ENCODE measurements at regions not wholly inside any gene's neighbourhood (a gene's known extent, or its start where the extent isn't known, plus 50 kb on each side); places are given as distances from the start of the nearest gene placed in this dataset.

DNA sequence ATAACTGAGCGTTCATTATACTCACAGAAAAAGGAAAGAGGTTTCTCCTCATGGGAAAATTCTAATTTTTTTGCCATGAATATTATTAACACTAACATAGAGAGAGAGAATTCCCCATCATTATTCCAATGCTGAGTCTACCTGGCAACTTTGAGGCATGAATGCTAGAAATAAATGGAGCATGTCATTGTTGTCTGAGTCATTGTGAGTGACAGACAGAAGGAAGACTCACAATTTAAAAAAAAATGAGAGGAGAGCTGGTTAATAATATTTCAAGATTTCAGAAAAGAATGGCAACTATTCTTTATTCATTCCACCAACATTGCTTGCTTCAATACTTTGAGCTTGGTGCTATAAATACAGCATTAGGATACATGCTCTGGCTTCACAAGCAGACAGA lies 170.4 kb upstream of the HS3ST1 start:
- TF ChIP-seq ZNF37A (tag by site-specific recombination; IDR thresholded peaks at IDR 0.05): no peak
- no peak for TF ChIP-seq REST (tag by site-specific recombination; IDR thresholded peaks at IDR 0.05)
- no peak for TF ChIP-seq ZNF473 (tag by site-specific recombination; IDR thresholded peaks at IDR 0.05)
- TF ChIP-seq ZNF677 (tag by site-specific recombination; IDR thresholded peaks at IDR 0.05): no peak
- TF ChIP-seq KLF17 (tag by site-specific recombination; IDR thresholded peaks at IDR 0.05): no peak
- TF ChIP-seq ZNF837 (tag by site-specific recombination; IDR thresholded peaks at IDR 0.05): no peak
- no peak for TF ChIP-seq ZNF146 (tag by site-specific recombination; IDR thresholded peaks at IDR 0.05)
- TF ChIP-seq ZFP37 (tag by site-specific recombination; IDR thresholded peaks at IDR 0.05): no peak
- no peak for TF ChIP-seq SALL2 (tag by site-specific recombination; IDR thresholded peaks at IDR 0.05; ENCODE audit: borderline replicate concordance)
- TF ChIP-seq ZNF660 (tag by site-specific recombination; IDR thresholded peaks at IDR 0.05): no peak
- no peak for TF ChIP-seq OSR2 (tag by site-specific recombination; IDR thresholded peaks at IDR 0.05)
- TF ChIP-seq BCL11B (tag by site-specific recombination; IDR thresholded peaks at IDR 0.05; ENCODE audit: low read depth): no peak
- POLR2A ChIA-PET: no interaction called here
- CTCF ChIA-PET: interaction anchor here (0.5 kb wide), 1 partner anchor 80 kb away, joined by 3 read pairs; no protein-coding TSS in a partner anchor
- no peak overlapping the region for H3K27ac ChIP-seq (ENCODE audit: extremely low read depth, low read depth, low read length)
- no peaks in the 10 kb centered on the region for H3K9me3 ChIP-seq (ENCODE audit: control insufficient read depth, insufficient read depth, low read depth, low read length)
- H3K4me1 ChIP-seq (ENCODE audit: control insufficient read depth, insufficient read depth, low read length): no peaks in the 10 kb centered on the region
- H3K4me3 ChIP-seq (ENCODE audit: low read depth, low read length): no peak overlapping the region
- H3K36me3 ChIP-seq (ENCODE audit: control insufficient read depth in 2 of 2, insufficient read depth in 1 of 2, low read length in 2 of 2): no peaks in the 10 kb centered on the region

- ChIA-PET CTCF (no interaction called here), POLR2A (no interaction called here)
- no peak for TF ChIP-seq ZNF521 (tag by site-specific recombination; IDR thresholded peaks at IDR 0.05)
- TF ChIP-seq ZNF24 (tag by site-specific recombination; IDR thresholded peaks at IDR 0.05): no peak
- TF ChIP-seq MEIS1 (CRISPR knock-in tag; IDR thresholded peaks at IDR 0.05; ENCODE audit: borderline replicate concordance): no peak
- TF ChIP-seq ZNF138 (tag by site-specific recombination; IDR thresholded peaks at IDR 0.05; ENCODE audit: borderline replicate concordance): no peak
- TF ChIP-seq ZSCAN30 (tag by site-specific recombination; IDR thresholded peaks at IDR 0.05): no peak
- TF ChIP-seq, protein P1, sequence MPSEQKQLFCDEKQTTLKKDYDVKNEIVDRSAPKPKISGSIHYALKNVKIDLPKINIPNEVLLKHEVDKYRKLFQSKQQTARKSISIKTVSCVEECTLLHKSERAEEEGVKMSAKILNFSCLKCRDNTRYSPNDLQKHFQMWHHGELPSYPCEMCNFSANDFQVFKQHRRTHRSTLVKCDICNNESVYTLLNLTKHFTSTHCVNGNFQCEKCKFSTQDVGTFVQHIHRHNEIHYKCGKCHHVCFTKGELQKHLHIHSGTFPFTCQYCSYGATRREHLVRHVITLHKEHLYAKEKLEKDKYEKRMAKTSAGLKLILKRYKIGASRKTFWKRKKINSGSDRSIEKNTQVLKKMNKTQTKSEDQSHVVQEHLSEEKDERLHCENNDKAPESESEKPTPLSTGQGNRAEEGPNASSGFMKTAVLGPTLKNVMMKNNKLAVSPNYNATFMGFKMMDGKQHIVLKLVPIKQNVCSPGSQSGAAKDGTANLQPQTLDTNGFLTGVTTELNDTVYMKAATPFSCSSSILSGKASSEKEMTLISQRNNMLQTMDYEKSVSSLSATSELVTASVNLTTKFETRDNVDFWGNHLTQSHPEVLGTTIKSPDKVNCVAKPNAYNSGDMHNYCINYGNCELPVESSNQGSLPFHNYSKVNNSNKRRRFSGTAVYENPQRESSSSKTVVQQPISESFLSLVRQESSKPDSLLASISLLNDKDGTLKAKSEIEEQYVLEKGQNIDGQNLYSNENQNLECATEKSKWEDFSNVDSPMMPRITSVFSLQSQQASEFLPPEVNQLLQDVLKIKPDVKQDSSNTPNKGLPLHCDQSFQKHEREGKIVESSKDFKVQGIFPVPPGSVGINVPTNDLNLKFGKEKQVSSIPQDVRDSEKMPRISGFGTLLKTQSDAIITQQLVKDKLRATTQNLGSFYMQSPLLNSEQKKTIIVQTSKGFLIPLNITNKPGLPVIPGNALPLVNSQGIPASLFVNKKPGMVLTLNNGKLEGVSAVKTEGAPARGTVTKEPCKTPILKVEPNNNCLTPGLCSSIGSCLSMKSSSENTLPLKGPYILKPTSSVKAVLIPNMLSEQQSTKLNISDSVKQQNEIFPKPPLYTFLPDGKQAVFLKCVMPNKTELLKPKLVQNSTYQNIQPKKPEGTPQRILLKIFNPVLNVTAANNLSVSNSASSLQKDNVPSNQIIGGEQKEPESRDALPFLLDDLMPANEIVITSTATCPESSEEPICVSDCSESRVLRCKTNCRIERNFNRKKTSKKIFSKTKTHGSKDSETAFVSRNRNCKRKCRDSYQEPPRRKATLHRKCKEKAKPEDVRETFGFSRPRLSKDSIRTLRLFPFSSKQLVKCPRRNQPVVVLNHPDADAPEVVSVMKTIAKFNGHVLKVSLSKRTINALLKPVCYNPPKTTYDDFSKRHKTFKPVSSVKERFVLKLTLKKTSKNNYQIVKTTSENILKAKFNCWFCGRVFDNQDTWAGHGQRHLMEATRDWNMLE (tag by site-specific recombination; conservative IDR thresholded peaks at IDR 0.05; ENCODE audit: low read depth): no peak
- TF ChIP-seq ZNF416 (tag by site-specific recombination; IDR thresholded peaks at IDR 0.05): no peak
- TF ChIP-seq GFI1B (tag by site-specific recombination; IDR thresholded peaks at IDR 0.05): no peak
- no peak for TF ChIP-seq ZNF610 (tag by site-specific recombination; IDR thresholded peaks at IDR 0.05; ENCODE audit: borderline replicate concordance)
- TF ChIP-seq, protein P2, sequence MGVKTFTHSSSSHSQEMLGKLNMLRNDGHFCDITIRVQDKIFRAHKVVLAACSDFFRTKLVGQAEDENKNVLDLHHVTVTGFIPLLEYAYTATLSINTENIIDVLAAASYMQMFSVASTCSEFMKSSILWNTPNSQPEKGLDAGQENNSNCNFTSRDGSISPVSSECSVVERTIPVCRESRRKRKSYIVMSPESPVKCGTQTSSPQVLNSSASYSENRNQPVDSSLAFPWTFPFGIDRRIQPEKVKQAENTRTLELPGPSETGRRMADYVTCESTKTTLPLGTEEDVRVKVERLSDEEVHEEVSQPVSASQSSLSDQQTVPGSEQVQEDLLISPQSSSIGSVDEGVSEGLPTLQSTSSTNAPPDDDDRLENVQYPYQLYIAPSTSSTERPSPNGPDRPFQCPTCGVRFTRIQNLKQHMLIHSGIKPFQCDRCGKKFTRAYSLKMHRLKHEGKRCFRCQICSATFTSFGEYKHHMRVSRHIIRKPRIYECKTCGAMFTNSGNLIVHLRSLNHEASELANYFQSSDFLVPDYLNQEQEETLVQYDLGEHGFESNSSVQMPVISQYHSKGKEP (tag by site-specific recombination; IDR thresholded peaks at IDR 0.05): no peak
- Histone ChIP-seq H3K4me1 (ENCODE audit: control insufficient read depth, insufficient read depth, low read length) (no peaks in the 10 kb centered on the region), H3K4me3 (ENCODE audit: low read depth, low read length) (no peak overlapping the region), H3K27ac (ENCODE audit: extremely low read depth, low read depth, low read length) (no peak overlapping the region), H3K36me3 (ENCODE audit: control insufficient read depth in 2 of 2, insufficient read depth in 1 of 2, low read length in 2 of 2) (no peaks in the 10 kb centered on the region), H3K9me3 (ENCODE audit: control insufficient read depth, insufficient read depth, low read depth, low read length) (no peaks in the 10 kb centered on the region)
These were observed 169.9 kb upstream of the HS3ST1 start for GRCh38 chr4:11598591-11598990.
